ENCODE measurements at regions not wholly inside any gene's neighbourhood (a gene's known extent, or its start where the extent isn't known, plus 50 kb on each side); places are given as distances from the start of the nearest gene placed in this dataset.

DNA sequence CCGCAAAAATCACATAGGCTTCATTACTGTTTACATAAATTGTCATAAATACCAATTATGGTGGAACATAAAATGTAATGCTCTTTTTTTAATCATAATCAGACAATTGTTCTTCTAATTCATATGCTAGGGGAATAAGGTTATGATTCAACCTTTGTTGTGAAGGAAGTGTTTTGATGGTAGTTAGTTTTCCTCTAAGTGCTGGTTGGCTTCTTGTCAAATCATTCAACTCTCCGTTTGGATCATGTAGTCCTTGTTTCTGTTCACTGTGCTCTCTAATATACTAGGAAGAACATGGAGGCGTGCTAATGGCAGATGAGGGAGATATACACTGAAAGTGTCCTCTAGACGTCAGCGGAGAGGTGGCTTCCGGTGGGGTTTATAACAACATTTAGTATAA is 1938.0 kb upstream of the PIK3C3 start:
- no peak overlapping the region for H3K27ac ChIP-seq
- TF ChIP-seq, protein P1, sequence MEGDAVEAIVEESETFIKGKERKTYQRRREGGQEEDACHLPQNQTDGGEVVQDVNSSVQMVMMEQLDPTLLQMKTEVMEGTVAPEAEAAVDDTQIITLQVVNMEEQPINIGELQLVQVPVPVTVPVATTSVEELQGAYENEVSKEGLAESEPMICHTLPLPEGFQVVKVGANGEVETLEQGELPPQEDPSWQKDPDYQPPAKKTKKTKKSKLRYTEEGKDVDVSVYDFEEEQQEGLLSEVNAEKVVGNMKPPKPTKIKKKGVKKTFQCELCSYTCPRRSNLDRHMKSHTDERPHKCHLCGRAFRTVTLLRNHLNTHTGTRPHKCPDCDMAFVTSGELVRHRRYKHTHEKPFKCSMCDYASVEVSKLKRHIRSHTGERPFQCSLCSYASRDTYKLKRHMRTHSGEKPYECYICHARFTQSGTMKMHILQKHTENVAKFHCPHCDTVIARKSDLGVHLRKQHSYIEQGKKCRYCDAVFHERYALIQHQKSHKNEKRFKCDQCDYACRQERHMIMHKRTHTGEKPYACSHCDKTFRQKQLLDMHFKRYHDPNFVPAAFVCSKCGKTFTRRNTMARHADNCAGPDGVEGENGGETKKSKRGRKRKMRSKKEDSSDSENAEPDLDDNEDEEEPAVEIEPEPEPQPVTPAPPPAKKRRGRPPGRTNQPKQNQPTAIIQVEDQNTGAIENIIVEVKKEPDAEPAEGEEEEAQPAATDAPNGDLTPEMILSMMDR (conservative IDR thresholded peaks at IDR 0.05) = no peak

- TF ChIP-seq, protein P1 (conservative IDR thresholded peaks at IDR 0.05) = no peak
- no peak overlapping the region for H3K27ac ChIP-seq
Observed at GRCh38 chr18:40016405-40016804, 1938.6 kb upstream of the PIK3C3 start.

DNA sequence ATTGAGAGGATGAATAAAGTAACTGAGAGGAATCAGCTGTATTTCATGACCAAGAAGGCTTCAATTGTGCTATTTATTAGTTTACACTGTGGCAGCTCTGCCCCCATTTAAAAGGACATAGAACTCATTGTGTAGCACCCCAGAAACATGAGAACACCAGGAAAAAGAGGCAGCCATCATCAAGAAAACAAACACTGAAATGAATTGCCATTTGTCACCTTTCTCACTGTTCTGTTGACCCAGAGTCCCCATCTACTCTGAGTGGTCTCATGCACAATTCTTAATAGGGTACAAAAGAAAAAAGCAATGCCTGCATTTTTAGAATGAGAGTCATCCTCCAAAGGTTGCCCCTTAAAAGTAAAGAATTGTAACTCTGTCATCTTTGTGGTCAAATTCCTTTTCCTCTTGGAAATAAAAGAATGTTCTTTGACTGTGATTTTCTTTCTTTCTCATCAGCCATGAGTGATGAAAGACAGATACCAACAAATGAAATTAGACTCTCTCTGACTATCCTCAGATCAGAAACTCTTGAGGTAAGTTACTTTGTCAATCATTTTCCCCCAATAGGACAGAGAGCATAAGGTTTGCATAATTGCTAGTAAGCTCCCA is 1941.9 kb upstream of the PIK3C3 start:
- H3K27ac ChIP-seq = no peak overlapping the region
- TF ChIP-seq, protein P1 (conservative IDR thresholded peaks at IDR 0.05) = no peak

DNA sequence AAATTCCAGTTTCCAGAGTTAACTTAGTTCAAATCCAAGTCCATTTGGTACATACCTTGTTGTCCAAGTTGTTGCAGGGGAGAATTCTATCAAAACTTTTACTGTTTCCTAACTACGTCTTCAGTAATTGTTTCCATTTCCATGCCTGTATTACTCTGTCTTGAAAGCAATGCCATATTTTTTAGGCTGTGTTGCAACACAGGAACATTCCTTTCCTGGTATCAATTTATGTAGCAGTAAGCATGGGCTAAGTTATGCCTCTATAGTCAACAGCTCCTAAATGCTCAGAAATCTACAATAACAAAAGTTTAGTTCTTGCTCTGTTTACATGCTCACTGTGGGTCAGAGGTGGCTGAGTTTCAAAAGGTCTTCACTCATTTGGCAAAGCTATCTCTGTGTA is 1943.8 kb upstream of the PIK3C3 start:
- H3K27ac ChIP-seq = no peak overlapping the region
- TF ChIP-seq, protein P1 (conservative IDR thresholded peaks at IDR 0.05) = no peak

DNA sequence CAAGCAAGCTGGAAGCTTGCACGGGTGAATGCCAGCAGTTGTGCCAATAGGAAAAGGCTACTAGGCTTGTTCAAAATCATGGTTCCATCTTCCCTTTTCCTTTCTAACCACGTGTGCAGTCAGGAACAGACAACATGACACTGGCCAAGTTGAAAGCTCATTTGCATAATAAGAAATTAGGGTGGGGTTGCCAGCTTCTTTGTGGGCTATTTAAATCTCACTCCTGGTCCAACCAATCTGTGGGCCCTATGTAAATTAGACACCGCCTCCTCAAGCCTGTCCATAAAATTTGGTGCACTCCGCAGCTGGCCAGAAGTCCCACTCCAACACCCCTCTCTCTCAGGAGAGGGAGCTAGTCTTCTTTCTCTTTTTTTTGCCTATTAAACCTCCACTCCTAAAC is 1948.4 kb upstream of the PIK3C3 start:
- no peak overlapping the region for H3K27ac ChIP-seq
- TF ChIP-seq, protein P1 (conservative IDR thresholded peaks at IDR 0.05) = no peak

GRCh38 chr18:40004246-40004645 is 1950.8 kb upstream of the PIK3C3 start:
- no peak overlapping the region for H3K27ac ChIP-seq
- TF ChIP-seq, protein P1 (conservative IDR thresholded peaks at IDR 0.05) = no peak

DNA sequence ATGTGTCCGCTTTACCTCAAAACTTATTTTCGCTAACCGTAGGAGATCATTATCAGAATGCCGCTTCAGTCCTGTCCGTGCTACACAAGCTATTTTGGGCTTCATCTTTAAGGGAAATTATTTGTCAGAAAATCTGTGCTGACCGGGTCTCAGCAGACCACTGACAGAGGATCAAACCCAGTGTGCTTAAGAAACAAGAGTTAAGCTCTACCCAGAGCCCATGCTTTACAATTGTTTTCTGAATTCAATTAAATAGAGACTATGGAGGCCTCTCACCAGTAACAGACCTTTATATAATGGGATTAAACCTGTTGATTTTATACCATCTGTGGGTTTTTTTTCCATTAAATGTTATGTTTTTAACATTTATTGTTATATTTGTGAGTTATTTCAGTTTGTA is 1956.7 kb upstream of the PIK3C3 start:
- no peak overlapping the region for H3K27ac ChIP-seq
- TF ChIP-seq, protein P1 (conservative IDR thresholded peaks at IDR 0.05) = no peak

Data from VCaP (cell line).